A673 (cell line): ENCODE measurements at regions not wholly inside any gene's neighbourhood (a gene's known extent, or its start where the extent isn't known, plus 50 kb on each side); places are given as distances from the start of the nearest gene placed in this dataset.

ENCODE experiments used
- EZH2 ChIP-seq: fragments of 200-600 bp; sonication (generic); IDR thresholded peaks from 2 replicates; pipeline ENCODE4 v1.6.1; 2017; ENCODE audit warnings: borderline replicate concordance, low read depth, mild to moderate bottlenecking, mixed read lengths, antibody characterized with exemption, low read length; ENCODE audit not compliant: poor library complexity, severe bottlenecking
- TF ChIP-seq, protein P1 (sequence below): fragments of 300-800, 200-600 bp; sonication (generic); conservative IDR thresholded peaks from 2 replicates; pipeline ENCODE4 v1.5.1; 2017; ENCODE audit warnings: low read depth, mild to moderate bottlenecking, antibody characterized with exemption, low read length, moderate library complexity, mixed read lengths

DNA sequence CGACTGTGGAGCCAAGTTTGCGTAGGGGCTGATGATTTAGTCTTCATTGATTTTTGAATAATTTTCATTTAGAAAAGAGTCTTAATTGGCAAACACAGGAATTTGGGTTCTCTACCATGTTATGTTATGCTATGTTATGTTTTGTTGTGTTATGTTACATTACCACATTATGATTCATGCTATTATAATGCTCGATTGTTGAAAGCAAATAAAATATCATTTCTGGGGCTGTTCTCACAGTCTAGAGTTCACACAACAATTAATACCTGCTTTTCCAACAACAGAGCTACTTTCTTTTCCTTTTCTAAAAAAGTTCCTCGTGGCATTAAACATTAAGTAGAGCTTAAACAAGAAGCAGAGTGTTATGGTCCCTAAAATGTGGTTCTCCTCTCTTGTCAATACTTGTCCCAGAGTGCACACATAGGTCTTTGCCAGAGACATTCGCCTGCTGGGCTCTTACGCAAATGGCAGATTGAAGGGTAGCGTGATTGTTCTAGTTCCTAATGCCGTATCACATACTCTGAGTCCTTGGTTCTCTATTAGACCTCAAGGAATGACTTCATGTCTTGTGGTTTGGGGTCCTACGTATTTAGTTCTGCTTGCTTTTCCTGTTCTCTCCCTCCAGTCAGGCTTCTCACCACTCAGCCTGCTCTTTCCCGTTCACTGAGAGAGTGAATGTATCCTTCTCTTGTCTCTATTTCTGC, 370.3 kb downstream of the CD109 start:
- TF ChIP-seq, protein P1, sequence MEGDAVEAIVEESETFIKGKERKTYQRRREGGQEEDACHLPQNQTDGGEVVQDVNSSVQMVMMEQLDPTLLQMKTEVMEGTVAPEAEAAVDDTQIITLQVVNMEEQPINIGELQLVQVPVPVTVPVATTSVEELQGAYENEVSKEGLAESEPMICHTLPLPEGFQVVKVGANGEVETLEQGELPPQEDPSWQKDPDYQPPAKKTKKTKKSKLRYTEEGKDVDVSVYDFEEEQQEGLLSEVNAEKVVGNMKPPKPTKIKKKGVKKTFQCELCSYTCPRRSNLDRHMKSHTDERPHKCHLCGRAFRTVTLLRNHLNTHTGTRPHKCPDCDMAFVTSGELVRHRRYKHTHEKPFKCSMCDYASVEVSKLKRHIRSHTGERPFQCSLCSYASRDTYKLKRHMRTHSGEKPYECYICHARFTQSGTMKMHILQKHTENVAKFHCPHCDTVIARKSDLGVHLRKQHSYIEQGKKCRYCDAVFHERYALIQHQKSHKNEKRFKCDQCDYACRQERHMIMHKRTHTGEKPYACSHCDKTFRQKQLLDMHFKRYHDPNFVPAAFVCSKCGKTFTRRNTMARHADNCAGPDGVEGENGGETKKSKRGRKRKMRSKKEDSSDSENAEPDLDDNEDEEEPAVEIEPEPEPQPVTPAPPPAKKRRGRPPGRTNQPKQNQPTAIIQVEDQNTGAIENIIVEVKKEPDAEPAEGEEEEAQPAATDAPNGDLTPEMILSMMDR = no peak
- TF ChIP-seq EZH2 = no peak
